Tibial nerve (tissue), 4 donors: ENCODE measurements at regions not wholly inside any gene's neighbourhood (a gene's known extent, or its start where the extent isn't known, plus 50 kb on each side); places are given as distances from the start of the nearest gene placed in this dataset.

Experiments
- DNase-seq, 2 donors: peaks; one replicate each; pipeline ENCODE4 v3.0.0-alpha.2; 2019; ENCODE audit warnings: low spot score in 2 of 2
- H3K27ac ChIP-seq, 4 donors: fragments of 200-600 bp; sonication (generic) in 3 of 4; one replicate each; pipeline ENCODE4 v1.5.1; 2017 to 2019; ENCODE audit warnings: mild to moderate bottlenecking in 1 of 4
- H3K27me3 ChIP-seq, 2 donors: fragments of 200-600 bp; sonication (generic) in 1 of 2; one replicate each; pipeline versions ENCODE4 v1.5.1 to v1.6.0; 2017 to 2019
- H3K36me3 ChIP-seq, 3 donors: fragments of 200-600 bp; sonication (generic); one replicate each; pipeline ENCODE4 v1.5.1; 2018 to 2019
- H3K4me1 ChIP-seq, 4 donors: fragments of 200-600 bp; sonication (generic) in 3 of 4; one replicate each; pipeline ENCODE4 v1.5.1; 2017 to 2019
- H3K4me3 ChIP-seq, 4 donors: fragments of 200-600 bp; sonication (generic) in 3 of 4; one replicate each; pipeline ENCODE4 v1.5.1; 2017 to 2019; ENCODE audit warnings: mild to moderate bottlenecking in 1 of 4, moderate library complexity in 1 of 4
- H3K9me3 ChIP-seq, 4 donors: fragments of 200-600 bp; sonication (generic) in 3 of 4; one replicate each; pipeline ENCODE4 v1.5.1; 2017 to 2019
- CTCF ChIP-seq, 5 experiments: fragments of 200-600 bp in 3 of 5; fragments of 450-650 bp in 2 of 5; sonication (generic) in 3 of 5; IDR thresholded peaks; one replicate each; pipeline ENCODE4 v1.5.1; 2016 to 2019; ENCODE audit warnings: antibody characterized with exemption in 5 of 5, mild to moderate bottlenecking in 3 of 5, moderate library complexity in 2 of 5
- EP300 ChIP-seq, 2 donors: sonication (generic); formaldehyde crosslinking; IDR thresholded peaks; one replicate each; pipeline ENCODE4 v1.6.1; 2017; ENCODE audit warnings: antibody characterized with exemption in 2 of 2, mild to moderate bottlenecking in 1 of 2
- POLR2A ChIP-seq, 2 donors: fragments of 450-650 bp; IDR thresholded peaks; one replicate each; pipeline ENCODE4 v1.6.1; 2017; ENCODE audit warnings: antibody characterized with exemption in 2 of 2, mild to moderate bottlenecking in 2 of 2, moderate library complexity in 2 of 2
- WGBS, 2 donors: methylation state at CpG; one replicate each; pipeline ENCODE4 v1.1.5; 2018; 5-methylcytosine and 5-hydroxymethylcytosine counted together

DNA sequence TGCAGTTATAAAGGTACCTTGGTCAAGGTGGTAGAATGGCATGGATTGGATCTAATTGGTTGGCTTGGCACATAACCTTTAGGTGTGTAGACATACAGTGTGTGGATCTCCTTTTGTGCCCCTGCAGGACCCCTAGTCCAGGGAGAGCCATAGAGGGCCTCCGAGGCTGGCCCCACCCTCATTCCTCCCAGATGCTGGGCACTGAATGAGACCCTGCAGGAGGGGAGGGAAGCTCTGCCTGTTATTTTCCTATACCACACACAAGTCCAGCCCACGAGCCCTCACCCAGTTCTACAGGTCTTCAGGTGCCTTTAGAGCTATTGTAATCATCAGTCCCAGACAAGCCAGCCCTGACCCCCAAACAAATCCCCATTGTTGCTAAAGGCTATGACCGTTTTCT, 58.9 kb downstream of the KCNF1 start:
- no peaks in the 10 kb centered on the region for H3K27me3 ChIP-seq
- no peak for DNase-seq
- WGBS, 2 donors = 35 to 46% methylated on average over 3 of the region's 3 CpGs

GRCh38 chr2:10971161-10971887, 59.6 kb downstream of the KCNF1 start:
- no peaks in the 10 kb centered on the region for H3K9me3 ChIP-seq
- 87 to 89% methylated on average over 13 to 15 of the region's 15 CpGs for WGBS, 2 donors
- no peaks in the 10 kb centered on the region for H3K36me3 ChIP-seq
- no peak for DNase-seq
- H3K27me3 ChIP-seq = no peaks in the 10 kb centered on the region
- no peak overlapping the region for H3K27ac ChIP-seq
- H3K4me3 ChIP-seq = no peak overlapping the region
- no peak for TF ChIP-seq CTCF (IDR thresholded peaks at IDR 0.05)
- TF ChIP-seq POLR2A (IDR thresholded peaks at IDR 0.05) = no peak
- no peak for TF ChIP-seq EP300 (IDR thresholded peaks at IDR 0.05)
- no peaks in the 10 kb centered on the region for H3K4me1 ChIP-seq

More for the DNA sequence above, 58.9 kb downstream of the KCNF1 start:
- Histone ChIP-seq H3K4me1 (no peaks in the 10 kb centered on the region), H3K9me3 (no peaks in the 10 kb centered on the region), H3K36me3 (no peaks in the 10 kb centered on the region), H3K4me3 (no peak overlapping the region), H3K27ac (no peak overlapping the region)
- TF ChIP-seq EP300 (IDR thresholded peaks at IDR 0.05) = no peak
- TF ChIP-seq CTCF (IDR thresholded peaks at IDR 0.05) = no peak
- no peak for TF ChIP-seq POLR2A (IDR thresholded peaks at IDR 0.05)

DNA sequence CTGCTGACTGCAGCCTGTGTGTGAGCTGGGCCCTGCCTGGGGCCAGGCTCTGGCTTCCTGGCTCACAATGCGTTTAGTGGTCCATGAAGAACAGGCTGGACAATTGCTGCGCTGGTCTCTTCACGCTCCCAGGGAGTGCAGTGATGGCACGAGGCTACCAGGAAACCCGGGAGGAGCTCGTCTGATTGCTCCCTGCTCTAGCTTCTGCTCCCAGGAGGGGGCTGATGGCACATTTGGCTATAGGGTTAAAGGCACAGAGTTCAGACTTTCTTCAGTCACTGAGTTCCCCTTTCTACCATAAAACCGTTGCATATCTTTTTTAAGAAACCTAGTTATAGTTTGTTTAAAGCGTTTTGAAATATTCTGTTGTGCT, 60.1 kb downstream of the KCNF1 start:
- no peak overlapping the region for H3K4me3 ChIP-seq
- H3K9me3 ChIP-seq = no peaks in the 10 kb centered on the region
- H3K27ac ChIP-seq = no peak overlapping the region
- H3K27me3 ChIP-seq = no peaks in the 10 kb centered on the region
- no peak for DNase-seq
- TF ChIP-seq CTCF (IDR thresholded peaks at IDR 0.05) (no peak), POLR2A (IDR thresholded peaks at IDR 0.05) (no peak), EP300 (IDR thresholded peaks at IDR 0.05) (no peak)
- H3K36me3 ChIP-seq = no peaks in the 10 kb centered on the region
- WGBS, 2 donors = 32 to 36% methylated on average over 8 of the region's 8 CpGs
- no peaks in the 10 kb centered on the region for H3K4me1 ChIP-seq

DNA sequence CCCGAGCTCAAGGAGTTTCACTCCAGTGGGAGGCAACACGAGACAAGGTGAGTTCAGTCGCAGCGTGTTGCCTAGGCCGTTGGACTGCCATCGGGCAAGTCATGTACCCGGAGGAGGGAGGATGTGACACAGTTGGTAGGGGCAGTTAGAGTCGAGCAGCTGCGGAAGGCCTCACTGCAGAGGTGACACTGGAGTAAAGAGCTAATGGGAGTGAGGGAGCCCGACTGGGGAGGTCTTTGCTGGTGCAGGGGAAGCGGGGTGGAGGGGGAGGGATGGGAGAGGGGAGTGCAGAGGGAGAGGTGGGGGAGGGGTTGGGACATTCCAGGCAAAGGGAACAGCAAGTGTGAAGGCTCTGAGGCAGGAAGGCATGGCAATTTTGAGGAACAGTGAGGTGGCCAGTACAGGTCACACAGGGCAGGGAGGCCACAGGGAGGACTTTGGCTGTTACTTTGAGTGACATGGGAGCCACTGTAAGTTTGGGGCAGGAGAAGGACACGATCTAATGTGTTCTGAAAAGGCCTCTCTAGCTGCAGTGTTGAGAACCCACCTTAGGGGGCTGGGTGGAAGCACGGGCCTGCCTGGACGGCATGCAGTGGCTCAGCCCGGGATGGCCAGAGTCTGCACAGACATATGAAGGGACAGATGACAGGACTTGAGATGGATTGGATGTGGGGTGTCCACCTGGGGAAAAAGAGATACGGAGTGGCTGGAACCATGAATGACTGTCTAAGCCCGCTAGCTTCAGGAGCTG, 61.1 kb downstream of the KCNF1 start:
- Histone ChIP-seq H3K4me3 (no peak overlapping the region), H3K9me3 (no peaks in the 10 kb centered on the region), H3K27ac (no peak overlapping the region), H3K36me3 (no peaks in the 10 kb centered on the region), H3K4me1 (no peaks in the 10 kb centered on the region), H3K27me3 (no peaks in the 10 kb centered on the region)
- 87 to 89% methylated on average over 17 of the region's 17 CpGs for WGBS, 2 donors
- TF ChIP-seq EP300 (IDR thresholded peaks at IDR 0.05) (no peak), POLR2A (IDR thresholded peaks at IDR 0.05) (no peak), CTCF (IDR thresholded peaks at IDR 0.05) (no peak)
- no peak for DNase-seq

- TF ChIP-seq POLR2A (IDR thresholded peaks at IDR 0.05) (no peak), CTCF (IDR thresholded peaks at IDR 0.05) (no peak), EP300 (IDR thresholded peaks at IDR 0.05) (no peak)
- H3K36me3 ChIP-seq = no peaks in the 10 kb centered on the region
- no peak for DNase-seq
- no peak overlapping the region for H3K4me3 ChIP-seq
- H3K9me3 ChIP-seq = no peaks in the 10 kb centered on the region
- H3K27ac ChIP-seq = no peak overlapping the region
- no peaks in the 10 kb centered on the region for H3K27me3 ChIP-seq
- no peaks in the 10 kb centered on the region for H3K4me1 ChIP-seq
- WGBS, 2 donors = 63 to 64% methylated on average over 6 of the region's 6 CpGs
These were observed 62.0 kb downstream of the KCNF1 start for GRCh38 chr2:10973766-10974165.
